H1 (cell line): ENCODE measurements at regions not wholly inside any gene's neighbourhood (a gene's known extent, or its start where the extent isn't known, plus 50 kb on each side); places are given as distances from the start of the nearest gene placed in this dataset.

Experiments
- ASH2L ChIP-seq: fragments of 200-600, 300-600 bp; sonication (generic); IDR thresholded peaks from one replicate; pipeline ENCODE4 v1.7.1; 2017; ENCODE audit warnings: low read length
- CHD1 ChIP-seq: IDR thresholded peaks from 2 replicates; pipeline ENCODE4 v1.6.1; 2012; ENCODE audit warnings: low read depth, low read length, improper control_type of control experiment
- CTCF ChIP-seq, 3 experiments: IDR thresholded peaks; 1 replicate in 2 of 3; 2 replicates in 1 of 3; pipeline versions ENCODE4 v1.5.1 to v1.6.1; 2011; ENCODE audit warnings: low read length in 3 of 3, mild to moderate bottlenecking in 3 of 3, inconsistent platforms in 2 of 3, low read depth in 1 of 3, moderate library complexity in 1 of 3; ENCODE audit not compliant: insufficient read depth in 1 of 3; ENCODE audit errors: control extremely low read depth in 1 of 3
- EP300 ChIP-seq, 2 experiments: IDR thresholded peaks; 1 replicate in 1 of 2; 2 replicates in 1 of 2; pipeline ENCODE4 v1.6.1; 2011 to 2012; ENCODE audit warnings: low read depth in 2 of 2, low read length in 2 of 2, mild to moderate bottlenecking in 2 of 2, borderline replicate concordance in 1 of 2, inconsistent platforms in 1 of 2, moderate library complexity in 1 of 2
- HDAC2 ChIP-seq, 2 experiments: fragments of 300-600 bp in 1 of 2; sonication (generic) in 1 of 2; IDR thresholded peaks; 2 replicates each; pipeline ENCODE4 v1.6.1; 2011 to 2012; ENCODE audit warnings: low read depth in 2 of 2, low read length in 2 of 2, mild to moderate bottlenecking in 2 of 2, moderate library complexity in 2 of 2, borderline replicate concordance in 1 of 2, inconsistent platforms in 1 of 2
- KDM5A ChIP-seq: fragments of 200-600 bp; IDR thresholded peaks from 2 replicates; pipeline ENCODE4 v1.7.1; 2012; ENCODE audit warnings: mild to moderate bottlenecking, low read length, inconsistent platforms, mixed read lengths
- MAX ChIP-seq: IDR thresholded peaks from 2 replicates; pipeline ENCODE4 v1.6.1; 2012; ENCODE audit warnings: inconsistent platforms
- PHF8 ChIP-seq: fragments of 200-600 bp; sonication (generic); conservative IDR thresholded peaks from 2 replicates; pipeline ENCODE4 v1.7.1; 2012; ENCODE audit warnings: low read depth, mild to moderate bottlenecking, inconsistent platforms, low read length, moderate library complexity
- RFX5 ChIP-seq: IDR thresholded peaks from 2 replicates; pipeline ENCODE4 v1.6.1; 2011; ENCODE audit warnings: low read depth, low read length, improper control_type of control experiment, borderline replicate concordance
- RXRA ChIP-seq: IDR thresholded peaks from 2 replicates; pipeline ENCODE4 v1.6.1; 2011; ENCODE audit warnings: low read depth, mild to moderate bottlenecking, low read length, moderate library complexity; ENCODE audit not compliant: insufficient read depth
- SIX5 ChIP-seq: IDR thresholded peaks from 2 replicates; pipeline ENCODE4 v1.6.1; 2011; ENCODE audit warnings: mild to moderate bottlenecking, low read depth, low read length
- SP1 ChIP-seq: IDR thresholded peaks from 2 replicates; pipeline ENCODE4 v1.6.1; 2011; ENCODE audit warnings: low read depth, low read length
- SUZ12 ChIP-seq: fragments of 200-600 bp; sonication (generic); IDR thresholded peaks from 2 replicates; pipeline ENCODE4 v1.6.1; 2012; ENCODE audit warnings: mild to moderate bottlenecking, inconsistent platforms, low read length, moderate library complexity, mixed read lengths
- TAF1 ChIP-seq: IDR thresholded peaks from 2 replicates; pipeline ENCODE4 v1.6.1; 2011; ENCODE audit warnings: mild to moderate bottlenecking, low read depth, low read length
- TAF7 ChIP-seq: optimal IDR thresholded peaks from 2 replicates; pipeline ENCODE3; 2011; ENCODE audit warnings: low read depth, mild to moderate bottlenecking, inconsistent platforms, low read length, moderate library complexity, borderline replicate concordance
- ZNF274 ChIP-seq: IDR thresholded peaks from 2 replicates; pipeline ENCODE4 v1.7.0; 2012; ENCODE audit warnings: low read length, borderline replicate concordance; ENCODE audit errors: extremely low read depth

- no peak for TF ChIP-seq ZNF274
- no peak for TF ChIP-seq RXRA
- no peak for TF ChIP-seq TAF1
- no peak for TF ChIP-seq CHD1
- no peak for TF ChIP-seq HDAC2 (IDR thresholded peaks at IDR 0.05; ENCODE audit: borderline replicate concordance in 1 of 2, low read depth in 2 of 2, low read length in 2 of 2)
- no peak for TF ChIP-seq SUZ12
- TF ChIP-seq RFX5, result no peak
- TF ChIP-seq MAX, result no peak
- TF ChIP-seq PHF8, result no peak
- no peak for TF ChIP-seq SIX5
- TF ChIP-seq TAF7, result no peak
- TF ChIP-seq SP1, result no peak
- TF ChIP-seq ASH2L, result no peak
- no peak for TF ChIP-seq EP300 (IDR thresholded peaks at IDR 0.05; ENCODE audit: borderline replicate concordance in 1 of 2, low read depth in 2 of 2, low read length in 2 of 2)
- TF ChIP-seq KDM5A, result no peak
- no peak for TF ChIP-seq CTCF (IDR thresholded peaks at IDR 0.05; ENCODE audit: control extremely low read depth in 1 of 3, insufficient read depth in 1 of 3, low read depth in 1 of 3, low read length in 3 of 3)
Observed at GRCh38 chr4:46550471-46550870, 160.5 kb upstream of the GABRA2 start (continued).
